HG03439 (cell line): ENCODE measurements at regions not wholly inside any gene's neighbourhood (a gene's known extent, or its start where the extent isn't known, plus 50 kb on each side); places are given as distances from the start of the nearest gene placed in this dataset.
"Not testable (repeated sequence)": the region's sequence is repeated elsewhere in the genome, so short reads cannot be mapped to it uniquely, and the experiment has no call there.

Experiments used
- ATAC-seq: cut with Tn5 transposase; IDR thresholded peaks from one replicate; pipeline ENCODE4 v1.9.1; 2021; ENCODE audit warnings: mild to moderate bottlenecking, moderate library complexity; ENCODE audit not compliant: unreplicated experiment

GRCh38 chr12:116427200-116427930 is 131.8 kb upstream of the MAP1LC3B2 start:
- no peak for ATAC-seq

- ATAC-seq = no peak
Observed at GRCh38 chr12:116429826-116430360, 129.3 kb upstream of the MAP1LC3B2 start.

DNA sequence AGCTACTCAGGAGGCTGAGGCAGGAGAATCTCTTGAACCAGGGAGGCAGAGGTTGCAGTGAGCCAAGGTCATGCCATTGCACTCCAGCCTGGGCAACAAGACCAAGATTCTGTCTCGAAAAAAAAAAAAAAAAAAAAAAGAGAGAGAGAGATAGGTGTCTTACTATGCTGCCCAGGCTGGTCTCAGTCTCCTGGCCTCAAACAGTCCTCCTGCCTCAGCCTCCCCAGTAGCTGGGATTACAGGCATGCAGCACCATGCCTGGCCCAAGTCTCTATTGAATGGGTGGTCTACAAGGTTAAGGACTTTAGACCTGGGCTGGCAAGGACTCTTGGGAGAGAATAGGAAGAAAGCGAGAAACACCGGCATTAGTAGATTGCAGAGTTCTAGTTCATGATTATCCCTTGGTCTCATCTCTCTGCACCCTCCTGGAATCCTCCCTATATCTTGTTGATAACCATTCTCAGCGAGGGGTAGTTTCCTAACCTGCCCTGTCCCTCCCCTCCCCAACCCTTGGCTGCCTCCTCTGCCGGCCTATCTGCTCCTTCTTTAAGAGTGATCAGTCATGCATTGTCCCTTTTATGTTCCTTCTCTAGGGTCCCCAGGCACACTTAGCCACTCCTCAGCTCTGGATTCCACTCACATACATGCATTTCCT is 128.1 kb upstream of the MAP1LC3B2 start:
- no peak for ATAC-seq

DNA sequence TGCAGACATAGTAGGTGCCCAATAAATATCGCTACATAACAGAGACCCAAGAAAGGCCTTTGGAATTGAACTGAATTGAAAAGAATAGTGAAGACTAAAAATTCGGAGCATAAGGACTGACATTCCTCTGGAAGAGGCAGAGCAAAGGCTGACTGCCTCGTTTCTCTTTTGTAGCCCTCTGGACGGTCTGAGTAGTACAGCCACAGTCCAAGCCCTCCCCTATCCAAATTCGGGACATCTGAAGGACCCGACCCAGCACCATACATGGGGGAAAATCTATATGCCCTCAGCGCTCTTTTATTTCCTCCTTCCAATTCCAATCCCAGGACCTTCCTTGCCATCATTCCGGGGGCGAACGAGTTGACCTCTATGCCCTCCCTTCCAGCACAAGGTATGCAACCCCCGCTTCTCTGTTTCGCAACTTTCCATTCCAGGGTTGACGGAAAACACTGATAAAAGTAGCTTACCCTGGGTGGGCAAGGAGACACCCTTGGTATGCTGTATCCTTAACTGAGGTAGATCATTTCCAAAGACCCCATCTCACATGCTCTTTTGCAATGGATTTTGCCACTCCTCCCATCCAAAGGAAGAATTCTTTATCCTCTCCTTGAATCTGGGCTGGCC is 127.4 kb upstream of the MAP1LC3B2 start:
- no peak for ATAC-seq

DNA sequence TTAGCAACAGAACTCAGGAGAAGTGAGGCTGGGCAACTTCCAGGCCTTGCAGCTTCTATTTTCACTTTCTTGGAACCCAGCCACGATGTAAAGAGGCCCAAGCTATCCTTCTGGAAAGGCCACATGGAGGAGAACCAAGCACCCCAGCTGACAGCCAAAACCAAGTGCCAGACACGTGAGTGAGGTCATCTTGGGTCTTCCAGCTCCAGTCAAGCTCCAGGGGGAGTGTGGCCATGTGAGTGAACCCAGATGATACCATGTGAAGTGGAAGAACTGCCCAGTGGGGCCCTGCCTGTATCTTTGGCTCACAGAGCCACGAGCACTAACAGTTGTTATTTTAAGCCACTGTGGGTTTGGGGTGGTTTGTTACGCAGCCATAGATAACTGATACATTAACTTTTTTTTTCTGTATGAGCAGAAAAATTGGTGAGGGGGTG is 126.8 kb upstream of the MAP1LC3B2 start:
- ATAC-seq = no peak

GRCh38 chr12:116433249-116433648 is 125.9 kb upstream of the MAP1LC3B2 start:
- ATAC-seq = no peak

DNA sequence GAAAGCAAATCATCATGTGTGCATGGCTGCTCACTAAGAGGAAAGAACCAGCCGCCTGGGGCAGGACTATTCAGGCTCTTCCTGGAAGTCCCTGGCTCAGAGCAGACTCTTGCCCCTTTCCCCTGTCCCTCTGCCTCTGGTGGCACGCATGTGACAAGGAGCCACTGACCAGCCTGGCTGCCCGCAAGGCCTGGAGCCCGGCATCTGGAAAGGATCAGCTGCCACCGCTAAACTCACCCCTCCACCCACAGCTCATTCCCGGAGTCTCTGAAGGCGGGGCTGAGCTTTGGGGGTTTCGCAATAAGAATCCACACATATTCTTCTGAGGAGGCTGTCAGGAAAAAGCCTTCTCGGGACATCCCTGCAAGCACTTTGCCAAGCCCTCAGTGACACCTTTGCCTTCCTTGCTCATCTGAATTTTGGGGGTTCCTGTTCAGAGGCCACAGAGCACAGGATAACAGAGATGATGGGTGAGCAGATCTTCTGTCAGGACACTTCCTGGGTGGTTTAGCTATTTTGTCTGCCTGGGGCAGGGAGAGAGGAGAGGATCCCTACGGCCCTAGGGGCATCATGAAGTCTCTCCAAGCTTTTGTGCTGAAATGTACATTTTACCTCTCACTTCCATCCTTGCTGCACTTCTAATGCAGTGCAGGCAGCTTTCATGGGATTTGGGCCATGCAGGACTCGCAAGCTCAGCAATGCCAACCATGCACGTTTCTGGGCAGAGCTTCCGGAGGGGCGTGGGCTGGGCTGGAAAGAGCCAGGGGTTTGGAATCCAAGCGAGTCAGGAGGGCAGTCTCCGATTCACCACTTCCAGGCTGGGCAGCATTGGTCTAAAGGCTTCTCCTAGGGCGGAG is 124.8 kb upstream of the MAP1LC3B2 start:
- ATAC-seq = no peak

DNA sequence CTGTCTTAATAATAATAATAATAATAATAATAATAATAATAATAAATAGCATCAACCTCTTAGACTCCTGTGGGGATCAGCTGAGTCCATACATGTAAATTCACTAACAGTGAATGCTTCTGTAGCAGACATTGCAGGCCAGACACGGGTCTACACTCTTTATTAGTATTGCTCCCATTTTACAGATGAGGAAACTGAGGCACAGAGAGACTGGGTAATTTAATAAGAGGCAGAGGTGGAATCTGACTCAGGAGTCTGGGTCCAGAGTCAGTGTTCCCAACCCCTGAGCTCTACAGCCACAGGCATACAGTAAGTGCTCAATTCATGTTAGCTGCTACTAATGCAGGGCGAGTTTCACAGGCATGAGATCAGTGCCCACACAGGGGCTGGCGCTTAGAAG is 123.2 kb upstream of the MAP1LC3B2 start:
- ATAC-seq = no peak

- ATAC-seq = no peak
Observed at GRCh38 chr12:116436561-116437249, 122.5 kb upstream of the MAP1LC3B2 start.

DNA sequence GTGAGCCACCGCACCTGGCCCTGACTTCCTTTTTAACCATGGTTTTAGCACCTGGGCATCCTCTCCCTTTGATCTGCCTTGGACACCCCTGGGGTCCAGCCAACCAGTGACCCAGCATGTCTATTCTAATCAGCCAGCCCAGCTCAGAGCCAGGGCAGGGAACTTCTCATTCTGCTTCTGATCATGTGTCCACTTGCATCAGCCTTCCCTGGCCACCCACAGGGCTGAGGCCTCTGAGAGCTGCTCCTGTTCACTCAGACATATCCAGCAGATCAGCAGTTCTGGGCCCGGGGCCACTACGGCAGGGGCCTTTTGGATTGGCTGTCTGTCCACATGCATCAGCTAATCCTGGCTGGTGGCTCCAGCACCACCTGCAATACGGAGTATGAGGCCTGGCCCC is 117.9 kb upstream of the MAP1LC3B2 start:
- ATAC-seq = no peak

DNA sequence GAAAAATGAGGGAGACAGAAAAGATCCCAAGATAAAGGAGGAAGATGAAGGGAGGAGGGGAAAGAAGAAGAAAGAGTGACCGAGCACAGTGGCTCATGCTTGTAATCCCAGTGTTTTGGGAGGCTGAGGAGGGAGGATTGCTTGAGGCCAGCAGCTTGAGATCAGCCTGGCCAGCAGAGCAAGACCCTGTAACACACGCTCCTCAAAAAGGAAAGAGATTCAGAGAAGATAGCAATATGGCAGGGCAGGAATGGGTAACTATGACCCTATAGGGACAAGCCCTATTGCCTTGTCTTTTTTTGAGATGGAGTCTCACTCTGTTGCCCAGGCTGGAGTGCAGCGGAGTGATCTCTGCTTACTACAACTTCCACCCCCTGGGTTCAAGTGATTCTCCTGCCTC is 116.9 kb upstream of the MAP1LC3B2 start:
- ATAC-seq = no peak

DNA sequence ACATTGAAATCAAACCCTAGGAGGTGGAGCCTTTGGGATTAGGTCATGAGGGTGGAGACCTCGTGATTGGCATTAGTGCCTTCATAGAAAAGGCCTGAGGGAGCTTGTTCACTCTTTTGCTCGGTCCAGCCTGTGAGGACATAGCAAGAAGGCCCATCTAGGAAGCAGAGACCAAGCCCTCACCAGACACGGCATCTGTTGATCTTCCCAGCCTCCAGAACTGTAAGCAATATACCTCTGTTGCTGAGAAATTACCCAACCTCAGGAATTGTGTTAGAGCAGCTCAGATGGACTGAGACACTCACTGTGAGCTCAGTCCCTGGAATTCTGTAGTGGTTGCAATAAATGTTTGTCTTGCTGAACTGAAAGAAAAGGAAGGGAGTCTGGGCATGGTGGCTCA is 116.2 kb upstream of the MAP1LC3B2 start:
- no peak for ATAC-seq

DNA sequence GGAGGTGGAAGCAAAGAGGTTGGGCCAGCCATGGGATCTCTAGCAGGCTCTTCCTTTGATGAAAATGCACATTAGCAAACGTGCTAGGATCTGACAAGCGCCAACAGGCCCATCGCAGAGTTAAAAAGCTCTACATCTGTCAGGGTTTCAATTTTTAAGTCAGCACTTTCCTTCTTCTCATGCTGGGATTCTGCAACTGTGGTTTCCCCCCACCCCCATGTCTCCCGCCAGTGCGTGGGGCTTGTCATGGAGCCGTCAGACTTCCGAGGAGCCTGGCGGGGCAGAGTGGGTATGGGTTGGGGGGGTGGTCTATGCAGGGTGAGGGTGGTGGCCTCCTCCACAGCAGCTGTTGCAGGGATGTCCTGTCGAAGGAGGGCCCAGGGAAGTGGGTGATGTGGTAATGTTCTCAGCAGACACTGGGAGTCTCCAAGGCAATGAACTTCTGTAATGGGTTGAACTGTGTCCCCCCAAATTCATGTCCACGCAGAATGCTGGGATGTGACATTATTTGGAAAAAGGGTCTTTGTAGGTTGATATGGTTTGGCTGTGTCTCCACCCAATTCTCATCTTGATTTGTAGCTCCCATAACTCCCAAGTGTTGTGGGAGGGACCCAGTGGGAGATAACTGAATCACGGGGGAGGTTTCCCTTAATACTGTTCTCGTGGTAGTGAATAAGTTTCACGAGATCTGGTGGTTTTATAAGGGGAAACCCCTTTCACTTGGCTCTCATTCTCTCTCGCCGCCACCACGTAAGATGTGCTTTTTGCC is 115.2 kb upstream of the MAP1LC3B2 start:
- ATAC-seq = no peak

DNA sequence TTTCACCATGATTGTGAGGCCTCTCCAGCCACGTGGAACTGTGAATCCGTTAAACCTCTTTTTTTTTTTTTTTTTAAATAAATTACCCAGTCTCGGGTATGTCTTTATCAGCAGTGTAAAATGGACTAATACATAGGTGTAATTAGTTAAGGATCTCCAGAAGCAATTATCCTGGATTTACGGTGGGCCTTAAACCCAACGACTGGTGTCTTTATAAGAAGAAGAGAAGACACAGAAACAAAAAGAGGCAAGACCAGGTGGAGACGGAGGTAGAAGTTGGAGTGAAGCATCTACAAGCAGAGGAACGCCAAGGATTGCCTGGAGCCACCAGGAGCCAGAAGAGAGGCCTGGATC is 114.6 kb upstream of the MAP1LC3B2 start:
- ATAC-seq = no peak

DNA sequence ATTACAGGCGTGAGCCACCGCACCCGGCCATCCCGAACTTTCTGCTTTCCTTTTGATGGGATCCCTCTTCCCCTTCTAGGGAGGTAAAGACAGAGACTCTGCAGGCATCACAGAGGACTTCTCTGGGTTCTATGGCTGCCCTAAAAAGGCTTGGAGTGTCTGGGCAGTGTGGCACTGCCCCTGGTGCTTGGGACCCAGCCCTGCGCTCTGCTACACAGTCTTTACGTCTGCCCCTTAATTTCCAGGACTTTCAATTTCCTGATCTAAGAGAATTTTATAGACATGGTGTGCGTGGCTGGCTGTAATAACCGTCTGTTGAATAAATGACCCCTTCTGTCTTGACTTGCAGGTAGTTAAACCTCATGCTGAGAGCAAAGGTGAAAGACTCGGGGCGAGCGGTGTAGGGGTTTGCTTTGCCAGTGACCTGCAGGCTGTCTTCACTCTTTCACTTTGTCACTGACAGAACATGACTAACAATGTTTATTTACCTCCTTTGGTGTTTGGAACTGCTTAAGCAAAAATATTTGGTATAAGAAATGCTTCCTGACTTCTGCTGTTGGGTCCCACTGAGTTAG is 110.9 kb upstream of the MAP1LC3B2 start:
- ATAC-seq = no peak

GRCh38 chr12:116450406-116450910 is 108.7 kb upstream of the MAP1LC3B2 start:
- no peak for ATAC-seq

DNA sequence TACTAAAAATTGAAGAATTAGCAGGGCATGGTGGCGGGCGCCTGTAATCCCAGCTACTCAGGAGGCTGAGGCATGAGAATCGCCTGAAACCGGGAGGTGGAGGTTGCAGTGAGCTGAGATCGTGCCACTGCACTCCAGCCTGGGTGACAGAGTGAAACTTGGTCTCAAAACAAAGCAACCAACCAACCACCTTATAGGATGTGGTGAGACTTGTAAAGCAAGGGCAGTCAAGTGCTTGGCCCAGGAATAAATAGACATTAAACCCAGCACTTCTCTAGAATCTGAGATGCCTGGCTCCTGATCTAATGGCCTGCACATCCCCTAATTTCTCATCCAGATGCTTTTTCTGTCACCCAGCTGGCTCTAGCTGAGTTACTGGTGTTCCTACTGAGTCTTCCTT is 106.2 kb upstream of the MAP1LC3B2 start:
- ATAC-seq = not testable (repeated sequence)

GRCh38 chr12:116453631-116454030 is 105.5 kb upstream of the MAP1LC3B2 start:
- no peak for ATAC-seq

- ATAC-seq = no peak
Observed at GRCh38 chr12:116454076-116454475, 105.1 kb upstream of the MAP1LC3B2 start.
